ENCODE measurements at regions not wholly inside any gene's neighbourhood (a gene's known extent, or its start where the extent isn't known, plus 50 kb on each side); places are given as distances from the start of the nearest gene placed in this dataset.
A peak's percentile ranks its signal among the peaks of the same experiment; 100 is the strongest.

DNA sequence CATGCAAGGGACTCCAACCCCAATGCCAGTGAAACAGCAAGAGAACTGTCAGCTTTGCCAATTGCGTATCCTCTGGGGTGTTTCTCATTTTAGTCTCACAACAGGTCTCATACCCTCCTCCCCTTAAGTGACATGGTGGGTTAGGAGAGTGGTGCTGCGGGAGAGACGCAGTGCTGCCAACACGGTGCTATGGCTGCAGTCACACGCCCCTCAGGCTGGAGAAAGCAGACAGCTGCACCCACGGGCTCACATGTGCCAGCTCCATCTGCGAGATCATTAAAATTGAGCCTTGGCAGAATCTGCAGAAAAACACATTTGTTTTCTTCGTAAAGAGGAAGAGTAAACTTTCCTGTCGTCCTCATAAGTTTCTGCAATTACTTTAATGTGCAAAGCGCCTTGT, 114.7 kb downstream of the ANKRD60 start:
- no peak for DNase-seq (ENCODE audit: low read depth, low spot score)
- Histone ChIP-seq H3K27ac (ENCODE audit: control insufficient read depth, insufficient read depth, low read length) (no peak overlapping the region), H3K9ac (ENCODE audit: control insufficient read depth, extremely low read depth, insufficient read depth, low read length) (no peak overlapping the region), H3K79me2 (ENCODE audit: control insufficient read depth, insufficient read depth, low read length) (no peaks in the 10 kb centered on the region), H3K4me1 (ENCODE audit: control insufficient read depth, extremely low read depth, insufficient read depth, low read length) (peaks cover 47% of the 10 kb centered on the region), H3K36me3 (ENCODE audit: control insufficient read depth in 2 of 2, extremely low read depth in 1 of 2, insufficient read depth in 2 of 2, low read length in 2 of 2) (no peaks in the 10 kb centered on the region), H3K9me1 (ENCODE audit: control insufficient read depth, extremely low read depth, insufficient read depth, low read length) (no peaks in the 10 kb centered on the region), H3K4me2 (ENCODE audit: control insufficient read depth, extremely low read depth, insufficient read depth, low read depth, low read length) (no peak overlapping the region), H3K4me3 (ENCODE audit: control insufficient read depth in 2 of 3, extremely low read depth in 1 of 3, insufficient read depth in 2 of 3, low read depth in 1 of 3, low read length in 3 of 3) (no peak overlapping the region), H2AFZ (ENCODE audit: control insufficient read depth, low read length) (no peak overlapping the region), H3K9me3 (ENCODE audit: control insufficient read depth, low read depth, low read length) (no peaks in the 10 kb centered on the region), H4K20me1 (ENCODE audit: control insufficient read depth, extremely low read depth, insufficient read depth, low read length) (no peaks in the 10 kb centered on the region), H3K27me3 (ENCODE audit: control insufficient read depth, extremely low read depth, insufficient read depth, low read length) (no peaks in the 10 kb centered on the region)
- peak; percentile 41 for FAIRE-seq
- dilution Hi-C loops (cut with MboI; ENCODE audit: extremely low pct_ligation_motif_present, low sequenced_read_pairs): no loop called here
- no peak for TF ChIP-seq EZH2 (IDR thresholded peaks at IDR 0.05; ENCODE audit: low read length)
- TF ChIP-seq CTCF (optimal IDR thresholded peaks at IDR 0.05 in 1 of 3, IDR thresholded peaks at IDR 0.05 in 1 of 3, conservative IDR thresholded peaks at IDR 0.05 in 1 of 3; ENCODE audit: extremely low read depth in 1 of 3, insufficient read depth in 2 of 3, low read length in 3 of 3): no peak

GRCh38 chr20:58112017-58112781, 116.3 kb downstream of the ANKRD60 start:
- H3K9me3 ChIP-seq (ENCODE audit: control insufficient read depth, low read depth, low read length): no peaks in the 10 kb centered on the region
- H3K4me1 ChIP-seq (ENCODE audit: control insufficient read depth, extremely low read depth, insufficient read depth, low read length): peaks cover 46% of the 10 kb centered on the region
- FAIRE-seq (peak; percentile 98), DNase-seq (ENCODE audit: low read depth, low spot score) (peak; percentile 89)
- H3K27ac ChIP-seq (ENCODE audit: control insufficient read depth, insufficient read depth, low read length): peak overlapping the region; percentile 91
- no peaks in the 10 kb centered on the region for H3K9me1 ChIP-seq (ENCODE audit: control insufficient read depth, extremely low read depth, insufficient read depth, low read length)
- H3K4me2 ChIP-seq (ENCODE audit: control insufficient read depth, extremely low read depth, insufficient read depth, low read depth, low read length): peak overlapping the region; percentile 72
- H3K9ac ChIP-seq (ENCODE audit: control insufficient read depth, extremely low read depth, insufficient read depth, low read length): peak overlapping the region; percentile 45
- H3K27me3 ChIP-seq (ENCODE audit: control insufficient read depth, extremely low read depth, insufficient read depth, low read length): no peaks in the 10 kb centered on the region
- no peaks in the 10 kb centered on the region for H3K79me2 ChIP-seq (ENCODE audit: control insufficient read depth, insufficient read depth, low read length)
- H4K20me1 ChIP-seq (ENCODE audit: control insufficient read depth, extremely low read depth, insufficient read depth, low read length): no peaks in the 10 kb centered on the region
- H3K36me3 ChIP-seq (ENCODE audit: control insufficient read depth in 2 of 2, extremely low read depth in 1 of 2, insufficient read depth in 2 of 2, low read length in 2 of 2): no peaks in the 10 kb centered on the region
- dilution Hi-C loops (cut with MboI; ENCODE audit: extremely low pct_ligation_motif_present, low sequenced_read_pairs): no loop called here
- H3K4me3 ChIP-seq (ENCODE audit: control insufficient read depth in 2 of 3, extremely low read depth in 1 of 3, insufficient read depth in 2 of 3, low read depth in 1 of 3, low read length in 3 of 3): peak overlapping the region in 1 of 3 experiments; percentile 32
- peak in 1 of 3 experiments; percentile 10 for TF ChIP-seq CTCF (optimal IDR thresholded peaks at IDR 0.05 in 1 of 3, IDR thresholded peaks at IDR 0.05 in 1 of 3, conservative IDR thresholded peaks at IDR 0.05 in 1 of 3; ENCODE audit: extremely low read depth in 1 of 3, insufficient read depth in 2 of 3, low read length in 3 of 3)
- no peak for TF ChIP-seq EZH2 (IDR thresholded peaks at IDR 0.05; ENCODE audit: low read length)
- no peak overlapping the region for H2AFZ ChIP-seq (ENCODE audit: control insufficient read depth, low read length)
